Left hindlimb (tissue), 1 donor: ENCODE measurements at regions not wholly inside any gene's neighbourhood (a gene's known extent, or its start where the extent isn't known, plus 50 kb on each side); places are given as distances from the start of the nearest gene placed in this dataset.
"Not testable (repeated sequence)": the region's sequence is repeated elsewhere in the genome, so short reads cannot be mapped to it uniquely, and the experiment has no call there.

Source experiments
- DNase-seq: peaks from one replicate; pipeline ENCODE4 v3.0.0-alpha.2; 2018

DNA sequence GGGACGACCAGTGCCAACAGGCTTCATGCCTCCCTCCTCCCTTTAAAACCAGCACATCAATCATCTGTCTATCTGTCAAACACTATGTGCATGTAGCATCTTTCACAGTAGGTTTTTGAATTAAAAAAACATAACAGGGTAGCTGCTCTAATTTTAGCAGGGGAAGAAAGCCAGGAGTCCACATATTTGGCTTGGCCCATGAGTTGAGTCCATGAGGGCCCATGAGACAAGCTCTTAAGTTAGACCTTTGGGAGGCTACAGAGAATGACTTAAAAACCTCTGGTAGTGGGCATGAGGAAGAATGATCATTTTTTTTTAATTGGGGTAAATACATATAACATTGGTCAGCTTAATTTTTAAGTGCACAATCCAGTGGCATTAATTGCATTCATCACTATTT is 194.9 kb downstream of the UTRN start:
- no peak for DNase-seq

DNA sequence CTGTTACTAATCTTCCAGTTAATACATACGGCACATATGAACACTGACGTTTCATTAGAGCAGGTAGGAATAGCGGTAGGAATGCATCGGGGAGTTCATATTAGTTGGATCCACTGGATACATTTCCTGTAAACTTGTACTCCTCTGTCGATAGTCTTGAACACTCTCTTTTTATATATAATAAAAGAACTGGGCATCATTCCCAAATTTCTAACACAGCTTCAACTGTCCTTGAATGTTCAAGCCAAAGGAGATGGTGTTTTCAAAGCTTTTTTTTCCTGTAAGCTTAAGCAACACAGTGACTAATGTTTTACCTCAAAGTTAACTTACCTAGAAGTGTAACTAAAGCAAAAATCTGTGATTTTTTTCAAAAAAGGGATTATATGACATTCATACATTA is 195.3 kb downstream of the UTRN start:
- DNase-seq = no peak

DNA sequence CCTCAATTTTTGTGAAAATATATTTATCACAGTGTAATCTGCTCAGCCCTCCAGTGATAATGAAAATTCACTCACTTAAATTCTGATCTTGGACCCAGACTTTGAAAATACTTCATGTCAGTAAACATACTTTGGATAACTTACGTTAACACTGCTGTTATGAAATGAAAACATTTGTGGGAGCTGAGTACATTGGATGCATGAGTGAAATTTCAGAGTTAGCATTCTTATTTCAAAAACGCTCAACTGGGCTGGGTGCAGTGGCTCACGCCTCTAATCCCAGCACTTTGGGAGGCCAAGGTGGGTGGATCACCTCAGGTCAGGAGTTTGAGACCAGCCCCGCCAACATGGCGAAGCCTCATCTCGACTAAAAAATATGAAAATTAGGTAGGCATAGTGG is 196.4 kb downstream of the UTRN start:
- no peak for DNase-seq

DNA sequence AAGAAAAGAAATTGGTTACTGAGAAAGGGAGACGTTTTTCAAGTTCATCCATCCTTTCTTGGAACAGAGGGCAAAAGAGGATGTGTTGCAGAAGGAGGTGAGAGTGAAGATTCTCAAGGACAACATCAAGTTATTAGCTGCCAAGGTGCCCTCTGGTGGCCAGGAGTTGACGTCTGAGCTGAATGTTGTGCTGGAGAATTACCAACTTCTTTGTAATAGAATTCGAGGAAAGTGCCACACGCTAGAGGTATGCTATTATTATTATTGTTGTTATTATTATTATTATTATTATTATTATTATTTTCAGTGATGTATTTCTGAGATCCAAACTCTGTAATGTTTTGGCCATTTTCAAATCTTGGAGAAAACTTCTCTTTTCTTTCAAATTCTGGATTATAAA is 197.0 kb downstream of the UTRN start:
- DNase-seq = peak; percentile 65

DNA sequence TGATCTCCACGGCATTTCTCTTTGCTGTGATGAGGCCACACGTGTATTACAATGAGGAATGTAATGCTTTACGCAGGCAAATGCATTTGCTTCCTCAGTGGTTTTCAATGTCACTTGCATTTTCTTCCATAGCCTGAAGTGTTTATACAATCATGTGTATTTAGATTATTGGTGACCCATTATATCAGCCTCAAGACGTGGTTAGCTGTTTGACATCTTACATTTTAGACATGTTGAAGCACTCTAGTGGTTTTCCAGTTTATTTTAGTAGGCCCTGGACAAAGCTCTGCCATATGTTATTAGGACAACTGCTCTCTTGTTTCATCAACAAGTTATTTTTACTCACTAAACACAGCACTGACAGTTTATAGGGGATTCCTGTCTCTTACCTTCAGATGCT is 200.4 kb downstream of the UTRN start:
- no peak for DNase-seq

DNA sequence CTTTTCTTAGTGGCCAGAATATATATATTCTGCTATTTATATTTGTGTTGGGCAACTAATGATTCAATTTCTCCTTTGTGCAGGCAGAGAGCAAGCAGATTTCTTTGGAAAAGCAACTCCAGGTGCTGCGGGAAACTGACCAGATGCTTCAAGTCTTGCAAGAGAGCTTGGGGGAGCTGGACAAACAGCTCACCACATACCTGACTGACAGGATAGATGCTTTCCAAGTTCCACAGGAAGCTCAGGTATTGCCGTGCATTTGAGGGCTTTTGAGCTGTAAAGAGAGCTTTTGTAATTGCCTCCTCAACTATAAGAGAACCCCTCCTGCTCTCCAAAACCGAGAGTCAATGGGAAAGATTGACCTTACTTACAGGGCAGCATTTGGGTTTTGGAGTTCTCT is 203.5 kb downstream of the UTRN start:
- no peak for DNase-seq

DNA sequence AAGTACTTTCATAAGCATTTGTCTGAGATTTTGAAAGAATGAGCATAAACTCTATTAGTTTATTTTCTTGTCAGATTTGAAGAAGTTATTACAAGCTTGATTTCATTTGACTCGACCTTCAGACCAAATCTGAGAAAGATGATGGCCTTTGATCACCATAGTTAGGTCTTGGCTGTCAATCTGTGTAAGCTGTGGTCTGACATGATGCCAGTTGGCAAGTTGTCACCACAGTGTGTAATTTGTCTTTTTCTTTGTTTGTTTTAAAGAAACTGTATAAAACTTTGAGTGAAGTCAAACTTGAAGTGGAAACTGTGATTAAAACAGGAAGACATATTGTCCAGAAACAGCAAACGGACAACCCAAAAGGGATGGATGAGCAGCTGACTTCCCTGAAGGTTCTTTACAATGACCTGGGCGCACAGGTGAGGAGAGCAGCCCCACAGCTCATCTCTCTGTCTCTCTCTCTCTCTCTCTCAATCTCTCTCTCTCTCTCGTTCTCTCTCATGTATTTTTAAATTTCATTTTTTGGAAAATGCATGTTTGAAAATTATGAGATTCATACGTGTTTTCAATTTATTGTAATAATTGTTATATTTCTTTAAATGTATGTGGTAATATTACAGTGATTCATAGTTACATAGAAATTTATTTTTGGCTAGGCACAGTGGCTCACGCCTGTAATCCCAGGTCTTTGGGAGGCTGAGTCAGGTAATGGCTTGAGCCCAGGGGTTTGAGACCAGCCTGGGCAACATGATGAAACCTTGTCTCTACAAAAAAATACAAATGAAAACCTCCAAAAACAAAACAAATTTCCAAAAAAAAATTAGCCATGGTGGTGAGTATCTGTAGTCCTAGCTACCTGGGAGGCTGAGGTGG is 208.1 kb downstream of the UTRN start:
- DNase-seq = no peak

- not testable (repeated sequence) for DNase-seq
These were observed 209.9 kb downstream of the UTRN start for GRCh38 chr6:144495076-144495475.

DNA sequence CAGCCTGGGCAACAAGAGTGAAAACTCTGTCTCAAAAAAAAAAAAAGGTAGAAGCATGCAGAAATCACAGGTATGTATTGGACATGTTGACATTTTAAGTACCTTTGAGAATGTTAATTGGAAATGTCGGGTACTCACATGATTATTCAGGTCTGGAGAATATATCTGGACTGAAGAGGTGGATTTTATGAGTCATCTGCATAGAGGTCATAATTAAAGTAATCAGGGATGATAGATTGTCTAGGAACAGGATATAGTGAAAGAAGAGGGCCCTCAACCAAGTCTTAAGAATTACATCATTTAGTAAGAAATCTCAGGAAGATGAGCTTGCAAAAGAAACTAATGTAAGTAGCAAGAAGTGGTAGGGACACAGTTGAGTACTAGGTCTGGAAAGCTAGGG is 212.5 kb downstream of the UTRN start:
- no peak for DNase-seq

DNA sequence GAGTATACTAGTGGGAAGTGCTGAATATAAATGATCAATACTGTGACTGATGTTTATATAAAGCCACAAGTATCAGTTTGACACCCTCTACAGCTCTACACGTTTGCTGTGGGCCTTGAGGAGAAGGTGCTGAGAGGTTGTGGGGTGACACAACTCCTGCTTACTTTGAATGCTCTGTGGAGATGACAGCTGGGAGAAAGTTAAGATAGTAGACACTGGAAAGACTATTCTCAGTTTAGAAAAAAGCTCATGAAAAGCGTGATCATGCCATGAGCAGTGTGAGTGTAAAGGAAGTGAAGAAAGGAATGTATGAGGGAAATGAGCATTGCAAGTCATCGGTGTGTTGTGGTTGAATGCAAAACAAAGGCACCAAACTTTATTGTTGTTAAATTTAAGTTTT is 215.8 kb downstream of the UTRN start:
- DNase-seq = no peak

- not testable (repeated sequence) for DNase-seq
These were observed 220.1 kb downstream of the UTRN start for GRCh38 chr6:144505214-144505613.

DNA sequence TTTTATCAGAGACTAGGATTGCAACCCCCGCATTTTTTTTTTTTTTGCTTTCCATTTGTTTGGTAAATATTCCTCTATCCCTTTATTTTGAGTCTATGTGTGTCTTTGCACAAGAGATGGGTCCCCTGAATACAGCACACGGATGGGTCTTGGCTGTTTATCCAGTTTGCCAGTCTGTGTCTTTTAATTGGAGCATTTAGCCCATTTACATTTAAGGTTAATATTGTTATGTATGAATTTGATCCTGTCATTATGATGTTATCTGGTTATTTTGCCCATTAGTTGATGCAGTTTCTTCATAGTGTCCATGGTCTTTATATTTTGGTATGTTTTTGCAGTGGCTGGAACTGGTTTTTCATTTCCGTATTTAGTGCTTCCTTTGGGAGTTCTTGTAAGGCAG is 220.9 kb downstream of the UTRN start:
- not testable (repeated sequence) for DNase-seq

GRCh38 chr6:144507772-144508312 is 222.7 kb downstream of the UTRN start:
- DNase-seq = not testable (repeated sequence)

DNA sequence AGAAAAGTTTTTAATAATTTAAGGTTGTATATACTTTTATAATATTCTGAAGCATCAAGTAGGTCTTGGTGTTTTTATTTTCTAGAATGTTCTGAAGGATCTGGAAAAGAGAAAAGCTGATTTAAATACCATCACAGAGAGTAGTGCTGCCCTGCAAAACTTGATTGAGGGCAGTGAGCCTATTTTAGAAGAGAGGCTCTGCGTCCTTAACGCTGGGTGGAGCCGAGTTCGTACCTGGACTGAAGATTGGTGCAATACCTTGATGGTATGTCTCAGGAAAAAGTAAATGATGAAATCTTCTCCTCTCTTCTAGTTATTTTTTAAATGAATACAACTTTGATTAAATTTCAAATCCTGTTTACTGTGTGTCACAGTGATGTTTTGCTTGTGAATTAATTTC is 225.7 kb downstream of the UTRN start:
- no peak for DNase-seq

- peak; percentile 26 for DNase-seq
These were observed 230.6 kb downstream of the UTRN start for GRCh38 chr6:144515761-144516160.

GRCh38 chr6:144519426-144519825 is 234.3 kb downstream of the UTRN start:
- DNase-seq = no peak

DNA sequence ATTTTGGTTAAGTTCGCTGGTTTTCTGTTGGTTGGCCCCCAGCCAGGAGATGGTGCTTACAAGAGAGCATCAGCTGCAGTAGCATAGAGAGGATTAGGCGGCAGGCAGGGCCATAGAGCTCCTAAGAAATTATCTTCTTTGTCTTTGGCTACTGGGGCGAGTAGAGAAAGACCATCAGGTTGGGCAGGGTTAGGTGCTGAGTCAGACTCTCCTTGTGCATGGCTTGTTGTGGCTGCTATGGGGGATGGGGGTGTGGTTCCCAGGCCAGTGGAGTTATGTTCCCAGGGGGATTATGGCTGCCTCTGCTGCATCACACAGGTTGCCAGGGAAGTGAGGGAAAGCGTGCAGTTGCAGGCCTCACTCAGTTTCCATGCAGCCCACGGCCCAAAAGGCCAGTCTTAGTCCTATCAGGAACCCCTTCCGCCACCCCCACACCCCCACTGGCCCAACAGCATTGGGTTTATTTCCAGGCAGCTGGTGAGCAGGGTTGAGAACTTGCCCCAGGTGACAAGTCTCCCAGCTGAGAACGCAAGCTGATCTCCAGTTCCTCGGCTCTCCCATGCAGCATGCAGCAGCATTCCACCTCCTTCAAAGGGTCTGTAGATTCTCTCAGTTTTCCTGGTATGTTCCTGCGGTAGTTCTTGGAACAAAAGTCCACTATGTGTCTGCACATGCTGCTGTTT is 243.7 kb downstream of the UTRN start:
- DNase-seq = no peak

GRCh38 chr6:144530118-144530517 is 245.0 kb downstream of the UTRN start:
- no peak for DNase-seq

DNA sequence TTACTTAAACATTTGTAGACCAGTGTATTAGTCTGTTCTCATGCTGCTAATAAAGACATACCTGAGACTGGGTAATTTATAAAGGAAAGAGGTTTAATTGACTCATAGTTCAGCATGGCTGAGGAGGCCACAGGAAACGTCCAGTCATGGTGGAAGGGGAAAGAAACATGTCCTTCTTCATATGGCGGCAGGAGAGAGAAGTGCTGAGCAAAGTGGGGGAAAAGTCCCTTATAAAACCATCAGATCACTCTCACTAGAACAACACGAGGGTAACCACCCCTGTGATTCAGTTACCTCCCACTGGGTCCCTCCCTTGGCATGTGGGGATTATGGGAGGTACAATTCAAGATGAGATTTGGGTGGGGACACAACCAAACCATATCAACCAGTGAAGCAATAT is 247.1 kb downstream of the UTRN start:
- not testable (repeated sequence) for DNase-seq

DNA sequence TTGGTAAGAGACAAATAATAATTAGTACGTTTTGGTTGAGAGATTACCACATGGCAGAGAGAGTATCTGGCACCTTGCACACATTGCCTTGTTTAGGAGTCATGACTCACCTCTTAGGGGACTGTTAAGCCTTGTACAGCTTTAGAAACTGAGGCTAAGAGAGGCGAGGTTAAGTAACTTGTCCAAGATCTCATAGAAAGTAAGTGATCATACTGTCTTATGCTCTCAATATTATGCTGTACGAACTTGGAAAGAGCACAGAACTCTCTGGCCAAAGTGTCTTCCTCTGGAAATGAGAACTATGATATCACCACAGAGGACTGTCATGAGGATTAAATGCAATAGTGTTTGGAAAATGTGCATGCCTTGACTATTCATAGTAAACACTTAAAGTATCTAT is 249.0 kb downstream of the UTRN start:
- no peak for DNase-seq

GRCh38 chr6:144535630-144536029 is 250.5 kb downstream of the UTRN start:
- DNase-seq = no peak

GRCh38 chr6:144536079-144536478 is 250.9 kb downstream of the UTRN start:
- no peak for DNase-seq

GRCh38 chr6:144543006-144543871 is 258.1 kb downstream of the UTRN start:
- DNase-seq = no peak
